ENCODE measurements at regions not wholly inside any gene's neighbourhood (a gene's known extent, or its start where the extent isn't known, plus 50 kb on each side); places are given as distances from the start of the nearest gene placed in this dataset.

DNA sequence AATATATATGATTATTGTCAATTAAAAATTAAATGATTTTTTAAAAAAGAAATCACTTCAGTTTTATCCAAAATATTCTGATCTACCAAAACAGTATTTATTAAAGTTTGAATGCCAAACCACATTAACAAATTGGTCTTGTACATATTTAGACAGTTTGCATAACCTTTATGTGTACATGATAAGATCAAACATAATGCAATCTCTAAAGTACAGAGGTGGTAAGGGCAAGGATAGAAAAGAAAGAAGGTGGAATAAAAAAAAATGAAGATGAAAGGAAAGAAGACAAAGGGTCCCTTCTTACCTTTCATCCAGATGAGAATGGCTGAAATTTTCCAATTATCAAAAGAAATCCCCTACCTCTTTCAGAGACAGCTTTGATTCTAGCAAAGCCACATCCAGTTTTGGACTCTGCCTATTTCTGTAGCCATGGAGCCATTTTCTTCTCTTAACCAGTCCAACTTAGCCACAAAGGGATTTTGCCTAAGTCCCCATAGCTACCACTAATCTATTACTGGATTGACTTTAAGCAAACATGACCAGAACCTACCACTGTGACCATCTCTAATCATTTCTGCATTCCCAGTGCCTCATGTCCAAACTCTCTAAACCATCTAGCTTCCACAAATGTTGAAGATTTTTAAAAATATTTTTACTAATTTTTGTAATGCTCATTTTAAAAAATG, 133.3 kb upstream of the TRPM3 start:
- Histone ChIP-seq H3K4me1 (ENCODE audit: control insufficient read depth, extremely low read depth, insufficient read depth, low read length) (no peaks in the 10 kb centered on the region), H3K9me1 (replicated peaks; ENCODE audit: control insufficient read depth, extremely low read depth, insufficient read depth, low read length) (no peaks in the 10 kb centered on the region), H3K4me2 (ENCODE audit: insufficient read depth, low read length) (no peak overlapping the region), H3K36me3 (ENCODE audit: control insufficient read depth in 2 of 2, extremely low read depth in 1 of 2, insufficient read depth in 2 of 2, low read length in 2 of 2) (no peaks in the 10 kb centered on the region), H3K79me2 (ENCODE audit: control insufficient read depth, insufficient read depth, low read length) (no peaks in the 10 kb centered on the region), H3K4me3 (replicated peaks in 1 of 3; ENCODE audit: insufficient read depth in 1 of 3, low read depth in 1 of 3, low read length in 3 of 3) (no peak overlapping the region), H3K27me3 (ENCODE audit: control insufficient read depth in 2 of 2, insufficient read depth in 2 of 2, low read length in 2 of 2) (peaks cover 4 to 10% of the 10 kb centered on the region in 2 experiments), H3K9ac (replicated peaks; ENCODE audit: extremely low read depth, insufficient read depth, low read length) (no peak overlapping the region), H3K27ac (ENCODE audit: insufficient read depth, low read depth, low read length) (no peak overlapping the region), H3K9me3 (replicated peaks; ENCODE audit: control insufficient read depth, insufficient read depth, low read length) (no peaks in the 10 kb centered on the region), H2AFZ (ENCODE audit: low read depth, low read length) (no peak overlapping the region), H4K20me1 (replicated peaks; ENCODE audit: control insufficient read depth, extremely low read depth, insufficient read depth, low read length) (no peaks in the 10 kb centered on the region)
- dilution Hi-C loops (cut with MboI; ENCODE audit: extremely low pct_ligation_motif_present, low sequenced_read_pairs): no loop called here
- ChIA-PET CTCF (interaction anchor here (1.7 kb wide), 1 partner anchor 615 kb away, joined by 4 read pairs; no protein-coding TSS in a partner anchor), POLR2A (no interaction called here)
- no peak for DNase-seq (ENCODE audit: low read depth, low spot score)
- intact Hi-C loops (cut with micrococcal nuclease): no loop called here
- no TSS peak for BruUV-seq (replicated peaks)
- TF ChIP-seq MYC (IDR thresholded peaks at IDR 0.05; ENCODE audit: low read depth, low read length) (no peak), EZH2 (IDR thresholded peaks at IDR 0.05; ENCODE audit: borderline replicate concordance, low read depth, low read length, severe bottlenecking) (no peak), POLR2A (IDR thresholded peaks at IDR 0.05; ENCODE audit: low read depth, low read length) (no peak)
- TF ChIP-seq, protein P1, sequence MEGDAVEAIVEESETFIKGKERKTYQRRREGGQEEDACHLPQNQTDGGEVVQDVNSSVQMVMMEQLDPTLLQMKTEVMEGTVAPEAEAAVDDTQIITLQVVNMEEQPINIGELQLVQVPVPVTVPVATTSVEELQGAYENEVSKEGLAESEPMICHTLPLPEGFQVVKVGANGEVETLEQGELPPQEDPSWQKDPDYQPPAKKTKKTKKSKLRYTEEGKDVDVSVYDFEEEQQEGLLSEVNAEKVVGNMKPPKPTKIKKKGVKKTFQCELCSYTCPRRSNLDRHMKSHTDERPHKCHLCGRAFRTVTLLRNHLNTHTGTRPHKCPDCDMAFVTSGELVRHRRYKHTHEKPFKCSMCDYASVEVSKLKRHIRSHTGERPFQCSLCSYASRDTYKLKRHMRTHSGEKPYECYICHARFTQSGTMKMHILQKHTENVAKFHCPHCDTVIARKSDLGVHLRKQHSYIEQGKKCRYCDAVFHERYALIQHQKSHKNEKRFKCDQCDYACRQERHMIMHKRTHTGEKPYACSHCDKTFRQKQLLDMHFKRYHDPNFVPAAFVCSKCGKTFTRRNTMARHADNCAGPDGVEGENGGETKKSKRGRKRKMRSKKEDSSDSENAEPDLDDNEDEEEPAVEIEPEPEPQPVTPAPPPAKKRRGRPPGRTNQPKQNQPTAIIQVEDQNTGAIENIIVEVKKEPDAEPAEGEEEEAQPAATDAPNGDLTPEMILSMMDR (IDR thresholded peaks at IDR 0.05; ENCODE audit: extremely low read depth in 1 of 2, insufficient read depth in 1 of 2, low read depth in 1 of 2, low read length in 2 of 2): no peak
- TF ChIP-seq, protein P2, sequence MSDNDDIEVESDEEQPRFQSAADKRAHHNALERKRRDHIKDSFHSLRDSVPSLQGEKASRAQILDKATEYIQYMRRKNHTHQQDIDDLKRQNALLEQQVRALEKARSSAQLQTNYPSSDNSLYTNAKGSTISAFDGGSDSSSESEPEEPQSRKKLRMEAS (IDR thresholded peaks at IDR 0.05; ENCODE audit: insufficient read depth, insufficient read length): no peak
- FAIRE-seq: no peak

DNA sequence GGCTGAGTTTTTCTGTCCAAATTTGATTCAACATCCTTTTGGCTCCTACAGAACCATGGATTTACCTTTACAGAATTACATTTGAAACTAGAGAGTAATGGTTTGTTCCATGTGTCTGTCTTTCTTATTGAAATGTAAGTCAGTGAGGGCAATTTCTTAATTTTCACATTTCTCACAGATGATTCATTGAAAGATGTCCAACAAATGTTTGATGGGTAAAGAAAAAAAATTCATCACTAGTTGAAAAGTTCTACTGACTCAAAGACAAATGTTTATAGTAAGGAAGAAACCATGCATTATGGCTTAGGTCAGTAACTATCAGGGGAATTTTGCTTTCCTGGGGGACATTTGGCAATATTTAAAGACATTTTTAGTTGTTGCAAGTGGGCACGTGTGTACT, 131.6 kb upstream of the TRPM3 start:
- Histone ChIP-seq H3K9me1 (replicated peaks; ENCODE audit: control insufficient read depth, extremely low read depth, insufficient read depth, low read length) (no peaks in the 10 kb centered on the region), H3K36me3 (ENCODE audit: control insufficient read depth in 2 of 2, extremely low read depth in 1 of 2, insufficient read depth in 2 of 2, low read length in 2 of 2) (no peaks in the 10 kb centered on the region), H3K4me2 (ENCODE audit: insufficient read depth, low read length) (no peak overlapping the region), H3K9ac (replicated peaks; ENCODE audit: extremely low read depth, insufficient read depth, low read length) (no peak overlapping the region), H4K20me1 (replicated peaks; ENCODE audit: control insufficient read depth, extremely low read depth, insufficient read depth, low read length) (no peaks in the 10 kb centered on the region), H3K79me2 (ENCODE audit: control insufficient read depth, insufficient read depth, low read length) (no peaks in the 10 kb centered on the region), H2AFZ (ENCODE audit: low read depth, low read length) (no peak overlapping the region), H3K27me3 (ENCODE audit: control insufficient read depth in 2 of 2, insufficient read depth in 2 of 2, low read length in 2 of 2) (peaks cover 4 to 10% of the 10 kb centered on the region in 2 experiments), H3K4me1 (ENCODE audit: control insufficient read depth, extremely low read depth, insufficient read depth, low read length) (no peaks in the 10 kb centered on the region), H3K27ac (ENCODE audit: insufficient read depth, low read depth, low read length) (no peak overlapping the region), H3K4me3 (replicated peaks in 1 of 3; ENCODE audit: insufficient read depth in 1 of 3, low read depth in 1 of 3, low read length in 3 of 3) (no peak overlapping the region), H3K9me3 (replicated peaks; ENCODE audit: control insufficient read depth, insufficient read depth, low read length) (no peaks in the 10 kb centered on the region)
- BruUV-seq (replicated peaks): no TSS peak
- intact Hi-C loops (cut with micrococcal nuclease): no loop called here
- ChIA-PET CTCF (interaction anchor here (6.8 kb wide), 1 partner anchor 613 kb away, joined by 420 read pairs; no protein-coding TSS in a partner anchor), POLR2A (no interaction called here)
- dilution Hi-C loops (cut with MboI; ENCODE audit: extremely low pct_ligation_motif_present, low sequenced_read_pairs): no loop called here
- FAIRE-seq (no peak), DNase-seq (ENCODE audit: low read depth, low spot score) (no peak)
- TF ChIP-seq, protein P1 (IDR thresholded peaks at IDR 0.05; ENCODE audit: extremely low read depth in 1 of 2, insufficient read depth in 1 of 2, low read depth in 1 of 2, low read length in 2 of 2): no peak
- TF ChIP-seq FOS (IDR thresholded peaks at IDR 0.05; ENCODE audit: borderline replicate concordance, insufficient read depth, low read length) (no peak), EZH2 (IDR thresholded peaks at IDR 0.05; ENCODE audit: borderline replicate concordance, low read depth, low read length, severe bottlenecking) (no peak), GATA2 (IDR thresholded peaks at IDR 0.05; ENCODE audit: insufficient read depth, insufficient read length, low read depth, low read length) (no peak), POLR2AphosphoS5 (IDR thresholded peaks at IDR 0.05; ENCODE audit: insufficient read depth, low read depth, low read length) (no peak), JUN (IDR thresholded peaks at IDR 0.05; ENCODE audit: borderline replicate concordance, insufficient read depth, insufficient read length, low read depth) (no peak), POLR2A (IDR thresholded peaks at IDR 0.05; ENCODE audit: low read depth, low read length) (no peak), MYC (IDR thresholded peaks at IDR 0.05; ENCODE audit: low read depth, low read length) (no peak)
- TF ChIP-seq, protein P2 (IDR thresholded peaks at IDR 0.05; ENCODE audit: insufficient read depth, insufficient read length): no peak

Data from endothelial cell of umbilical vein (primary cell).